Keratinocyte (primary cell): ENCODE measurements at regions not wholly inside any gene's neighbourhood (a gene's known extent, or its start where the extent isn't known, plus 50 kb on each side); places are given as distances from the start of the nearest gene placed in this dataset.

Experiments
- DNase-seq: peaks from one replicate; pipeline ENCODE4 v3.0.0-alpha.2; 2011; ENCODE audit warnings: low read depth, missing footprints, low spot score
- FAIRE-seq: peaks from 2 replicates; lab custom pipeline; 2011; peaks lifted over from hg19 to GRCh38; lab: Jason Lieb, UNC
- H2AFZ ChIP-seq: 2 replicates; pipeline ENCODE4 v1.6.0; 2012; ENCODE audit warnings: low read length, control low read depth, inconsistent platforms; ENCODE audit not compliant: control insufficient read depth
- H3K27ac ChIP-seq: 2 replicates; pipeline ENCODE4 v1.5.1; 2011; ENCODE audit warnings: low read length; ENCODE audit not compliant: control insufficient read depth, insufficient read depth
- H3K27me3 ChIP-seq: 3 replicates; pipeline ENCODE4 v1.6.0; 2011; ENCODE audit warnings: low read length; ENCODE audit not compliant: control insufficient read depth, insufficient read depth; ENCODE audit errors: extremely low read depth
- H3K36me3 ChIP-seq, 2 experiments: 2 replicates in 1 of 2; 3 replicates in 1 of 2; pipeline ENCODE4 v1.5.1; 2011; ENCODE audit warnings: low read length in 2 of 2, mild to moderate bottlenecking in 1 of 2; ENCODE audit not compliant: control insufficient read depth in 2 of 2, insufficient read depth in 2 of 2; ENCODE audit errors: extremely low read depth in 1 of 2
- H3K4me1 ChIP-seq: 3 replicates; pipeline ENCODE4 v1.5.1; 2011; ENCODE audit warnings: low read length; ENCODE audit not compliant: control insufficient read depth, insufficient read depth; ENCODE audit errors: extremely low read depth
- H3K4me2 ChIP-seq: 3 replicates; pipeline ENCODE4 v1.6.0; 2011; ENCODE audit warnings: low read depth, low read length; ENCODE audit not compliant: control insufficient read depth, insufficient read depth; ENCODE audit errors: extremely low read depth
- H3K4me3 ChIP-seq, 3 experiments: fragments of 200-600 bp in 1 of 3; sonication (generic) in 1 of 3; 2 replicates in 2 of 3; 3 replicates in 1 of 3; pipeline ENCODE4 v1.5.1; 2011 to 2016; ENCODE audit warnings: low read length in 3 of 3, mild to moderate bottlenecking in 3 of 3, control low read depth in 2 of 3, inconsistent platforms in 1 of 3, low read depth in 1 of 3, mixed read lengths in 1 of 3, mixed run types in 1 of 3, moderate library complexity in 1 of 3; ENCODE audit not compliant: control insufficient read depth in 2 of 3, insufficient read depth in 2 of 3; ENCODE audit errors: extremely low read depth in 1 of 3
- H3K79me2 ChIP-seq: 2 replicates; pipeline ENCODE4 v1.6.0; 2012; ENCODE audit warnings: low read length; ENCODE audit not compliant: control insufficient read depth, insufficient read depth
- H3K9ac ChIP-seq: 3 replicates; pipeline ENCODE4 v1.6.0; 2011; ENCODE audit warnings: low read length; ENCODE audit not compliant: control insufficient read depth, insufficient read depth; ENCODE audit errors: extremely low read depth
- H3K9me1 ChIP-seq: 3 replicates; pipeline ENCODE4 v1.6.0; 2011; ENCODE audit warnings: low read length; ENCODE audit not compliant: control insufficient read depth, insufficient read depth; ENCODE audit errors: extremely low read depth
- H3K9me3 ChIP-seq: 2 replicates; pipeline ENCODE4 v1.5.1; 2012; ENCODE audit warnings: low read depth, low read length; ENCODE audit not compliant: control insufficient read depth
- H4K20me1 ChIP-seq: 3 replicates; pipeline ENCODE4 v1.6.0; 2011; ENCODE audit warnings: low read length; ENCODE audit not compliant: control insufficient read depth, insufficient read depth; ENCODE audit errors: extremely low read depth
- CTCF ChIP-seq, 3 experiments: IDR thresholded peaks in 1 of 3; conservative IDR thresholded peaks in 1 of 3; optimal IDR thresholded peaks in 1 of 3; 2 replicates in 2 of 3; 3 replicates in 1 of 3; pipeline versions ENCODE3 to v1.5.1; 2011; ENCODE audit warnings: low read length in 3 of 3, mild to moderate bottlenecking in 3 of 3, moderate library complexity in 2 of 3, control low read depth in 1 of 3, inconsistent platforms in 1 of 3; ENCODE audit not compliant: insufficient read depth in 2 of 3; ENCODE audit errors: extremely low read depth in 1 of 3
- EZH2 ChIP-seq: IDR thresholded peaks from one replicate; pipeline ENCODE4 v1.6.1; 2012; ENCODE audit warnings: inconsistent platforms, mild to moderate bottlenecking, low read length, moderate library complexity
- dilution Hi-C: fragments of 300-500 bp; cut with MboI; formaldehyde crosslinking; loops from one replicate; pipeline ENCODE4 v1.7.0; 2020; ENCODE audit warnings: low sequenced_read_pairs; ENCODE audit not compliant: extremely low pct_ligation_motif_present

DNA sequence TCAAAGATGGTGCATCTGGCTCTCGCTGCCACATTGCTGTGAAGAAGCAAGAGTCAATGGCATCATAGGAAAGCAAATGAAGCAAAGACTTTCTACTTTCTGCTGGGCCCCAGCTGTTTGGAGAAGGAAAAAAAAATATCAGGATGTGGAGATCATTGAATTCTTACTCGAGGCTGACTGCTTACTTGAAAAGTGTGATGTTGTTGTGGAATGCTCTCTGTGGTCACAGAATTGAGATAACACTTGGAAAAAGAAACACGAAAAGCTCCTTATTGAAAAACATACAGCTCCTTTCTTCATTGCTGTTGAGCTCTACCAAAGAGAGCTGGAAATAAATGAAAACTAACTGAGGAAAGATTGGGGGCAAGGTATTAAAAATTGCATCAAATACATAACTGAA lies 157.4 kb upstream of the TBX20 start:
- Histone ChIP-seq H3K9ac (no peak overlapping the region), H4K20me1 (no peaks in the 10 kb centered on the region), H3K27me3 (no peaks in the 10 kb centered on the region), H3K4me1 (no peaks in the 10 kb centered on the region), H3K9me1 (no peaks in the 10 kb centered on the region), H3K27ac (no peak overlapping the region), H2AFZ (no peak overlapping the region), H3K4me2 (no peak overlapping the region), H3K4me3 (no peak overlapping the region), H3K9me3 (no peaks in the 10 kb centered on the region), H3K36me3 (no peaks in the 10 kb centered on the region), H3K79me2 (no peaks in the 10 kb centered on the region)
- no peak for DNase-seq
- TF ChIP-seq EZH2 (no peak), CTCF (optimal IDR thresholded peaks at IDR 0.05 in 1 of 3, IDR thresholded peaks at IDR 0.05 in 1 of 3, conservative IDR thresholded peaks at IDR 0.05 in 1 of 3; ENCODE audit: extremely low read depth in 1 of 3, insufficient read depth in 2 of 3, low read length in 3 of 3) (no peak)
- FAIRE-seq, result no peak
- dilution Hi-C loops, result no loop called here

GRCh38 chr7:35405461-35405860 lies 151.6 kb upstream of the TBX20 start:
- no peaks in the 10 kb centered on the region for H3K9me1 ChIP-seq
- FAIRE-seq (no peak), DNase-seq (no peak)
- H3K4me3 ChIP-seq, result no peak overlapping the region
- H4K20me1 ChIP-seq, result no peaks in the 10 kb centered on the region
- TF ChIP-seq CTCF (optimal IDR thresholded peaks at IDR 0.05 in 1 of 3, IDR thresholded peaks at IDR 0.05 in 1 of 3, conservative IDR thresholded peaks at IDR 0.05 in 1 of 3; ENCODE audit: extremely low read depth in 1 of 3, insufficient read depth in 2 of 3, low read length in 3 of 3) (no peak), EZH2 (no peak)
- peaks cover 6% of the 10 kb centered on the region for H3K27me3 ChIP-seq
- H3K4me2 ChIP-seq, result no peak overlapping the region
- H2AFZ ChIP-seq, result no peak overlapping the region
- no peaks in the 10 kb centered on the region for H3K4me1 ChIP-seq
- no peaks in the 10 kb centered on the region for H3K9me3 ChIP-seq
- dilution Hi-C loops, result no loop called here
- no peaks in the 10 kb centered on the region for H3K79me2 ChIP-seq
- no peak overlapping the region for H3K27ac ChIP-seq
- no peaks in the 10 kb centered on the region for H3K36me3 ChIP-seq
- no peak overlapping the region for H3K9ac ChIP-seq
